PC-9 (cell line): ENCODE measurements at regions not wholly inside any gene's neighbourhood (a gene's known extent, or its start where the extent isn't known, plus 50 kb on each side); places are given as distances from the start of the nearest gene placed in this dataset.

Experiments used
- EZH2 ChIP-seq: fragments of 200-600 bp; sonication (generic); IDR thresholded peaks from 2 replicates; pipeline ENCODE4 v1.8.0; 2017; ENCODE audit warnings: antibody characterized with exemption, low read depth
- TF ChIP-seq, protein P1 (sequence below): fragments of 200-600 bp; sonication (generic); conservative IDR thresholded peaks from 2 replicates; pipeline ENCODE4 v1.6.1; 2017; ENCODE audit warnings: mixed run types, antibody characterized with exemption, mild to moderate bottlenecking, moderate library complexity

DNA sequence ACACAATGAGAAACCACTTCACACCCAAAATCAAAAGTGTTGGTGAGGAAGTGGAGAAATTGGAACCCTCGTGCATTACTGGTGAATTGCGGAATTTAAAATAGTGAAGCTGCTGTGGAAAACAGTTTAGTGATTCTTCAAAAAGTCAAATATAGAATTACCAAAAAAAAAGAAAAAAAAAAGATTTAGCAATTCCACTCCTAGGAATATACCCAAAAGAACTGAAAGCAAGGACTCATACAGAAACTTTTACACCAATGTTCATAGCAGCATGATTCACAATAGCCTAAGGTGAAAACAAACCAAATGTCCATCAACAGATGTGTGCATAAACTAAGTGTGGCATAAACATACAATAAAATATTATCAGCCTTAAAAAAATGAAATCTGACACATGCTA is 364.3 kb upstream of the FAM241A start:
- TF ChIP-seq, protein P1, sequence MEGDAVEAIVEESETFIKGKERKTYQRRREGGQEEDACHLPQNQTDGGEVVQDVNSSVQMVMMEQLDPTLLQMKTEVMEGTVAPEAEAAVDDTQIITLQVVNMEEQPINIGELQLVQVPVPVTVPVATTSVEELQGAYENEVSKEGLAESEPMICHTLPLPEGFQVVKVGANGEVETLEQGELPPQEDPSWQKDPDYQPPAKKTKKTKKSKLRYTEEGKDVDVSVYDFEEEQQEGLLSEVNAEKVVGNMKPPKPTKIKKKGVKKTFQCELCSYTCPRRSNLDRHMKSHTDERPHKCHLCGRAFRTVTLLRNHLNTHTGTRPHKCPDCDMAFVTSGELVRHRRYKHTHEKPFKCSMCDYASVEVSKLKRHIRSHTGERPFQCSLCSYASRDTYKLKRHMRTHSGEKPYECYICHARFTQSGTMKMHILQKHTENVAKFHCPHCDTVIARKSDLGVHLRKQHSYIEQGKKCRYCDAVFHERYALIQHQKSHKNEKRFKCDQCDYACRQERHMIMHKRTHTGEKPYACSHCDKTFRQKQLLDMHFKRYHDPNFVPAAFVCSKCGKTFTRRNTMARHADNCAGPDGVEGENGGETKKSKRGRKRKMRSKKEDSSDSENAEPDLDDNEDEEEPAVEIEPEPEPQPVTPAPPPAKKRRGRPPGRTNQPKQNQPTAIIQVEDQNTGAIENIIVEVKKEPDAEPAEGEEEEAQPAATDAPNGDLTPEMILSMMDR, result no peak
- TF ChIP-seq EZH2, result no peak
